Dendritic cell treated with granulocyte-macrophage colony-stimulating factor and Interleukin-4, amounts not matched to agents 40 ng/mL and 50 ng/mL, for 4 days (primary cell): ENCODE measurements at regions not wholly inside any gene's neighbourhood (a gene's known extent, or its start where the extent isn't known, plus 50 kb on each side); places are given as distances from the start of the nearest gene placed in this dataset.
"Not testable (repeated sequence)": the region's sequence is repeated elsewhere in the genome, so short reads cannot be mapped to it uniquely, and the experiment has no call there.

Experiments used
- H3K27ac Mint-ChIP-seq: one replicate; pipeline ENCODE4 v1.8.0; 2022; ENCODE audit warnings: mild to moderate bottlenecking, mixed read lengths
- H3K27me3 Mint-ChIP-seq: one replicate; pipeline ENCODE4 v1.8.0; 2022; ENCODE audit warnings: mild to moderate bottlenecking, mixed read lengths
- H3K36me3 Mint-ChIP-seq: one replicate; pipeline ENCODE4 v1.8.0; 2022; ENCODE audit warnings: low read depth, mixed read lengths
- H3K4me1 Mint-ChIP-seq: one replicate; pipeline ENCODE4 v1.8.0; 2022; ENCODE audit warnings: low read depth, mixed read lengths
- H3K4me3 Mint-ChIP-seq: one replicate; pipeline ENCODE4 v1.8.0; 2022; ENCODE audit warnings: mild to moderate bottlenecking, moderate library complexity, mixed read lengths
- H3K9me3 Mint-ChIP-seq: one replicate; pipeline ENCODE4 v1.8.0; 2022; ENCODE audit warnings: mixed read lengths
- intact Hi-C: fragments of 100-400 bp; cut with micrococcal nuclease; formaldehyde crosslinking; loops from one replicate; pipeline ENCODE4 v1.15.0; 2022

DNA sequence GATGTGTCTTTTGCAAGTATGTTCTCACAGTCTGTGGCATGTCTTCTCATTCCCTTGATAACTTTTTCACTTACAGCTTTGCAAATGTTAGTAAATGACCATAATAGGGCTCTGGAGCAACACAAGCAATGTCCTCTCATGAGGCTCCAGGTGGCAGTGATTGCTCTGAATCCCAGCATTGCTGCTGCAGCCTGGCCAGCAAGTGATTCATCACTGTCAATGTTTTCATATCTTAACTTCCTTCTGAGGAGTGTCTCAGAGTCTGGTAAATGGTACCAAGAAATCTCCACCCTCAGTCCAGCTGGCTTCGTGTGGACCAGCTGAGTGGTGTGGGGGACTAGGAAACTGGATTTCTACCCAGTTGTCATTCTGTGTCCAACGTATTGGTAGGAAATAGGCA is 139.6 kb downstream of the MYLK4 start:
- H3K36me3 Mint-ChIP-seq = no peaks in the 10 kb centered on the region
- H3K27ac Mint-ChIP-seq = no peak overlapping the region
- no peak overlapping the region for H3K4me3 Mint-ChIP-seq
- no peaks in the 10 kb centered on the region for H3K9me3 Mint-ChIP-seq
- intact Hi-C loops = no loop called here
- H3K27me3 Mint-ChIP-seq = peaks cover 12% of the 10 kb centered on the region
- H3K4me1 Mint-ChIP-seq = no peaks in the 10 kb centered on the region

DNA sequence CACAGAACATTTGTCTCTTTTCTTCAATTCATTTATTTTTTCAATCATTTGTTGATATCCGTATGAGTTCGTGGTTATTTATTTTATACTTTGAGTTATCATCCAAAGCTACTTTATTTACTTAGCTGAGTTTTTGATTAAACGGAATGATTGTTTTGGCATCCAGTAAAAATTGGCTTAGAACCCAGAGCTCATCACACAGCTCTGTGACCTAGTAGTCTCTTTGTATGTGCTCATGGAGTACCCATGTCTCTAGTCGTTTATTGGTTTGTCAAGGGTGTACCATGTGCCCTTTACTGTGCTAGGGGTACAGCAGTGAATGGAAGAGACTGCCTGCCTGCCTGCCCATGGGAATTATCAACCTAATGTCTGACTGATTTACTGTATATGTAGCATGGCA is 142.2 kb downstream of the MYLK4 start:
- H3K9me3 Mint-ChIP-seq = no peaks in the 10 kb centered on the region

GRCh38 chr6:2600363-2600762 is 150.4 kb downstream of the MYLK4 start:
- no peaks in the 10 kb centered on the region for H3K36me3 Mint-ChIP-seq
- no peak overlapping the region for H3K4me3 Mint-ChIP-seq
- no peaks in the 10 kb centered on the region for H3K9me3 Mint-ChIP-seq
- no peak overlapping the region for H3K27ac Mint-ChIP-seq
- intact Hi-C loops = no loop called here
- no peaks in the 10 kb centered on the region for H3K4me1 Mint-ChIP-seq
- peaks cover 4% of the 10 kb centered on the region for H3K27me3 Mint-ChIP-seq

More for the DNA sequence above, 142.2 kb downstream of the MYLK4 start:
- Mint-ChIP-seq H3K27me3 (peaks cover 10% of the 10 kb centered on the region), H3K36me3 (no peaks in the 10 kb centered on the region), H3K4me1 (no peaks in the 10 kb centered on the region), H3K27ac (no peak overlapping the region), H3K4me3 (no peak overlapping the region)
- intact Hi-C loops = no loop called here

- Mint-ChIP-seq H3K36me3 (no peaks in the 10 kb centered on the region), H3K4me1 (no peaks in the 10 kb centered on the region), H3K4me3 (no peak overlapping the region), H3K27ac (no peak overlapping the region), H3K27me3 (peaks cover 4% of the 10 kb centered on the region), H3K9me3 (no peaks in the 10 kb centered on the region)
- intact Hi-C loops = no loop called here
Measured at GRCh38 chr6:2599817-2600216, 150.9 kb downstream of the MYLK4 start.

- H3K4me3 Mint-ChIP-seq = no peak overlapping the region
- peaks cover 4% of the 10 kb centered on the region for H3K27me3 Mint-ChIP-seq
- H3K4me1 Mint-ChIP-seq = no peaks in the 10 kb centered on the region
- no peaks in the 10 kb centered on the region for H3K9me3 Mint-ChIP-seq
- H3K36me3 Mint-ChIP-seq = no peaks in the 10 kb centered on the region
- H3K27ac Mint-ChIP-seq = no peak overlapping the region
- intact Hi-C loops = no loop called here
Measured at GRCh38 chr6:2598867-2599266, 151.9 kb downstream of the MYLK4 start.

- H3K4me1 Mint-ChIP-seq = no peaks in the 10 kb centered on the region
Measured at GRCh38 chr6:2597991-2598390, 152.7 kb downstream of the MYLK4 start.

DNA sequence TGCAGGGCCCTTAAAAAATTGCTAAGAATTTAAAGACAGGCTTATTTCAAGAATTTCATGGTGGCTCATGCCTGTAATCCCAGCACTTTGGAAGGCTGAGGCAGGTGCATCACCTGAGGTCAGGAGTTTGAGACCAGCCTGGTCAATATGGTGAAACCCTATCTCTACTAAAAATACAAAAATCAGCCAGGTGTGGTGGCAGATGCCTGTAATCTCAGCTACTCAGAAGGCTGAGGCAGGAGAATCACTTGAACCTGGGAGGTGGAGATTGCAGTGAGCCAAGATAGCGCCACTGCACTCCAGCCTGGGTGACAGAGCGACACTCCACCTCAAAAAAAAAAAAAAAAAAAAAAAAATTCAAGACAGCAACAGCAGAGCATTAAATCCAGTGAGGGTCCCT is 153.3 kb downstream of the MYLK4 start:
- H3K4me3 Mint-ChIP-seq, H3K4me1 Mint-ChIP-seq, H3K27ac Mint-ChIP-seq, H3K9me3 Mint-ChIP-seq, intact Hi-C loops, H3K36me3 Mint-ChIP-seq, H3K27me3 Mint-ChIP-seq: not testable (repeated sequence)

More at GRCh38 chr6:2597991-2598390, 152.7 kb downstream of the MYLK4 start:
- H3K36me3 Mint-ChIP-seq = no peaks in the 10 kb centered on the region
- H3K27me3 Mint-ChIP-seq = peaks cover 2% of the 10 kb centered on the region
- H3K27ac Mint-ChIP-seq = no peak overlapping the region
- H3K4me3 Mint-ChIP-seq = no peak overlapping the region
- H3K9me3 Mint-ChIP-seq = no peaks in the 10 kb centered on the region
- intact Hi-C loops = no loop called here

- no peaks in the 10 kb centered on the region for H3K36me3 Mint-ChIP-seq
- H3K9me3 Mint-ChIP-seq = no peaks in the 10 kb centered on the region
- no peak overlapping the region for H3K4me3 Mint-ChIP-seq
- H3K27ac Mint-ChIP-seq = no peak overlapping the region
- no peaks in the 10 kb centered on the region for H3K4me1 Mint-ChIP-seq
- intact Hi-C loops = no loop called here
- H3K27me3 Mint-ChIP-seq = peaks cover 2% of the 10 kb centered on the region
Measured at GRCh38 chr6:2596222-2596621, 154.5 kb downstream of the MYLK4 start.

DNA sequence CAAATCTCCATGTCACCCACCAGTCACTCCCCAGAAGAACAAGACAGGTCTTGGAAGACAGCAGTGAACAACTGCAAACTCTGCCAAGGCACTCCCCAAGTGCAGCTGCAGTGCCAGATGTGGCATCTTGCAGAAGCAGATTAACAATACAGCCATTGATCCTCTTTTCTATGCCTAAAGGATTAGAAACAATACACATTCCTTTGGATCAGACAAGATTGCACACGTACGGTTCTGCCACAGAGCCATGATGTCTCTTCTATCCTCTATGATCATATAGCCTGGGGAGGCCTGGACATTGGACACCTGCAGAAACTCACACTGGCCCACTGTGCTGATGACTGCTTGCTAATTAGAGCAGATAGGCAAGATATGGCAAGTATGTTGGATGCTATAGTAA is 155.9 kb downstream of the MYLK4 start:
- Mint-ChIP-seq H3K27me3 (peaks cover 2% of the 10 kb centered on the region), H3K4me1 (no peaks in the 10 kb centered on the region)
- intact Hi-C loops = no loop called here

GRCh38 chr6:2593167-2593566 is 157.6 kb downstream of the MYLK4 start:
- intact Hi-C loops = no loop called here
- Mint-ChIP-seq H3K4me1 (no peaks in the 10 kb centered on the region), H3K27ac (no peak overlapping the region), H3K36me3 (no peaks in the 10 kb centered on the region), H3K9me3 (no peaks in the 10 kb centered on the region), H3K27me3 (peaks cover 3% of the 10 kb centered on the region), H3K4me3 (no peak overlapping the region)

More for the DNA sequence above, 155.9 kb downstream of the MYLK4 start:
- H3K4me3 Mint-ChIP-seq = no peak overlapping the region
- no peaks in the 10 kb centered on the region for H3K9me3 Mint-ChIP-seq
- no peak overlapping the region for H3K27ac Mint-ChIP-seq
- no peaks in the 10 kb centered on the region for H3K36me3 Mint-ChIP-seq

- Mint-ChIP-seq H3K4me3 (no peak overlapping the region), H3K9me3 (no peaks in the 10 kb centered on the region), H3K36me3 (no peaks in the 10 kb centered on the region), H3K27me3 (peaks cover 10% of the 10 kb centered on the region), H3K4me1 (no peaks in the 10 kb centered on the region), H3K27ac (no peak overlapping the region)
- intact Hi-C loops = no loop called here
Measured at GRCh38 chr6:2589171-2589661, 161.5 kb downstream of the MYLK4 start.

DNA sequence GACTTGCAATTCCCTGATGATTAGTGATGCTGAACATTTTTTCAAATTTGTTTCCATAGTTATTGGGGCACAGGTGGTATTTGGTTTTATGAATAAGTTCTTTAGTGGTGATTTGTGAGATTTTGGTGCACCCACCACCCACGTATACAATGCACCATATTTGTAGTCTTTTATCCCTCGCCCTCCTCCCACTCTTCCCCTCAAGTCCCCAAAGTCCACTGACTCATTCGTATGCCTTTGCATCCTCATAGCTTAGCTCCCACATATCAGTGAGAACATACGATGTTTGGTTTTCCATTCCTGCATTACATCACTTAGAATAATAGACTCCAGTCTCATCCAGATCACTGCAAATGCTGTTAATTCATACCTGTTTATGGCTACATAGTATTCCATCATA is 167.3 kb downstream of the MYLK4 start:
- Mint-ChIP-seq H3K36me3 (no peaks in the 10 kb centered on the region), H3K27me3 (peaks cover 11% of the 10 kb centered on the region), H3K27ac (no peak overlapping the region), H3K4me1 (peaks cover 7% of the 10 kb centered on the region), H3K4me3 (no peak overlapping the region), H3K9me3 (no peaks in the 10 kb centered on the region)
- intact Hi-C loops = no loop called here

DNA sequence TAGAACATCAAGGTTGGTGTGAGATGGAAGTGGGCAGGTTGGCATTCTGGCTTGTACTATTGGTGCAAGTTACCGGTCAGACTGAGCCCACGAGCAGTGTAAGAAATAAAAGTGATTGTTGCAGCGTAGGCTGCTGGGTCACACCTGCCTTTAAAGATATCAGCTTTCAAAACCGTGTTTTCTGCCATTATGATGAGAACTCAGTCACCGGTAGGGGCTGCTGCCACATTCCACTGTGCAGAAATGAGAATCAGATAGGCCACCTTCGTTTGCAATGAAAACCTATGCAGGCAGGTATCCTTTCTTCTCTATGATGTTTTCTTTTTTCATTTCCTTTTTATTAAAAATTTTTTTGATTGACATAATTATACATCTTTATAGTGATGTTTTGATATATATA is 168.5 kb downstream of the MYLK4 start:
- Mint-ChIP-seq H3K9me3 (no peaks in the 10 kb centered on the region), H3K27me3 (peaks cover 10% of the 10 kb centered on the region)
- intact Hi-C loops = no loop called here

GRCh38 chr6:2581611-2582010 is 169.1 kb downstream of the MYLK4 start:
- Mint-ChIP-seq H3K4me3 (no peak overlapping the region), H3K27me3 (peaks cover 12% of the 10 kb centered on the region), H3K4me1 (peaks cover 7% of the 10 kb centered on the region), H3K36me3 (no peaks in the 10 kb centered on the region), H3K9me3 (no peaks in the 10 kb centered on the region), H3K27ac (no peak overlapping the region)
- intact Hi-C loops = no loop called here

More for the DNA sequence above, 168.5 kb downstream of the MYLK4 start:
- Mint-ChIP-seq H3K27ac (no peak overlapping the region), H3K36me3 (no peaks in the 10 kb centered on the region), H3K4me1 (peaks cover 7% of the 10 kb centered on the region), H3K4me3 (no peak overlapping the region)

- no peak overlapping the region for H3K27ac Mint-ChIP-seq
- no peaks in the 10 kb centered on the region for H3K9me3 Mint-ChIP-seq
- intact Hi-C loops = no loop called here
- H3K27me3 Mint-ChIP-seq = peaks cover 9% of the 10 kb centered on the region
- peaks cover 7% of the 10 kb centered on the region for H3K4me1 Mint-ChIP-seq
- no peak overlapping the region for H3K4me3 Mint-ChIP-seq
- no peaks in the 10 kb centered on the region for H3K36me3 Mint-ChIP-seq
Measured at GRCh38 chr6:2581011-2581410, 169.7 kb downstream of the MYLK4 start.
